ENCODE measurements at regions not wholly inside any gene's neighbourhood (a gene's known extent, or its start where the extent isn't known, plus 50 kb on each side); places are given as distances from the start of the nearest gene placed in this dataset.
A peak's percentile ranks its signal among the peaks of the same experiment; 100 is the strongest.

DNA sequence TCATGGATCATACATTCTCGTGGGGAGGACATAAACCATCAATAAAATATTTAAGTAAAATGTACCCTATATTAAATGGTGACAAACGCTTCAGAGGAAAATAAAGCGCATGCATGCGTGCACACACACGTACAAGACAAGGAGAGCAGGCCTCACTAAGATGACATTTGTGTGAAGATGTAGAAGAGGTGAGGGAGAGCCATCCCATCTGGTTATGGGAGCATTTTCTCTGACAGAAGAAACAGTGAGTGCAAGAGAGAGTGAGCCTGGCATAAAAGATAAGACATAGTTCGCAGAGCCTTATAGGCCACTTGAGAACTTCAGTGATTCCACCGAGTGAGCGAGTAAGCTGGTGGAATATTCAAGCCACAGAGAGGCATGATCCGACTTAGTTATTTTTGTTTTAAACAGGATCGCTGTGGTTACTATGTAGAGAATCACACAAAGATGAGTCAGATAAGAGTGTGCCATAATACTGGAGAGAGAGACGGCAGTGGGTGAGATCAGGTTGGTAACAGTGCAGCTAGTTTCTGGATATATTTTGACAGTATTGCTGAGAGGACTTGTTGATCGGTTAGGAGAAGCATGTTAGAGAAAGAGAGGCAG lies 624.2 kb downstream of the PLPP3 start:
- no peak for DNase-seq (ENCODE audit: low read depth, low spot score)
- in situ Hi-C loops (cut with HindIII; ENCODE audit: low pct_unique_long_range_greater_than_20kb, low sequenced_read_pairs), result no loop called here

GRCh38 chr1:55951291-55951690 lies 628.1 kb downstream of the PLPP3 start:
- DNase-seq (ENCODE audit: low read depth, low spot score), result peak; percentile 14
- in situ Hi-C loops (cut with HindIII; ENCODE audit: low pct_unique_long_range_greater_than_20kb, low sequenced_read_pairs), result no loop called here

GRCh38 chr1:55947446-55947845 lies 631.9 kb downstream of the PLPP3 start:
- in situ Hi-C loops (cut with HindIII; ENCODE audit: low pct_unique_long_range_greater_than_20kb, low sequenced_read_pairs), result no loop called here
- DNase-seq (ENCODE audit: low read depth, low spot score), result no peak

- in situ Hi-C loops (cut with HindIII; ENCODE audit: low pct_unique_long_range_greater_than_20kb, low sequenced_read_pairs), result no loop called here
- DNase-seq (ENCODE audit: low read depth, low spot score), result no peak
Measured at GRCh38 chr1:55943721-55944435, 635.5 kb downstream of the PLPP3 start.

GRCh38 chr1:55943012-55943411 lies 636.4 kb downstream of the PLPP3 start:
- DNase-seq (ENCODE audit: low read depth, low spot score), result no peak
- in situ Hi-C loops (cut with HindIII; ENCODE audit: low pct_unique_long_range_greater_than_20kb, low sequenced_read_pairs), result no loop called here

- in situ Hi-C loops (cut with HindIII; ENCODE audit: low pct_unique_long_range_greater_than_20kb, low sequenced_read_pairs), result no loop called here
- DNase-seq (ENCODE audit: low read depth, low spot score), result no peak
Measured at GRCh38 chr1:55939866-55940265, 639.5 kb downstream of the PLPP3 start.

DNA sequence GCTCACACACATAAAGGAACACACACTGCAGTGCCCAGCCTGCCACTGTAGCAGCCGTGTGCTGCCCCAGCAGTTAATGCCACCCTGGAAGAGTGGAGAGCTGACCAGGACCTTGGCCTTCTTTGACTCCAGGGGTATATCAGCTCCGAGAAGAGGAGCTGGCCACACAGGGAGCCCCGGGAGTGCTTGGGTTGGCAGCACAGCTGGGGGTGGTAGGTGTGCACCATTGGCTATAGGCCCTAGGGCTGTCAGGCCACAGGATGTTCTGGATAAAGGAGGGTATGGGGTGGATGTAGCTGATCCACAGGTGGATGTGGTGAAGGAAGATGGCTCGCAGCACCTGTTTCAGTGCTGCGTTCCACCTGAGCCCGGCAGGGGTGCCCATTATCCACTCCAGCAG lies 640.5 kb downstream of the PLPP3 start:
- in situ Hi-C loops (cut with HindIII; ENCODE audit: low pct_unique_long_range_greater_than_20kb, low sequenced_read_pairs), result no loop called here
- DNase-seq (ENCODE audit: low read depth, low spot score), result no peak

- no peak for DNase-seq (ENCODE audit: low read depth, low spot score)
- in situ Hi-C loops (cut with HindIII; ENCODE audit: low pct_unique_long_range_greater_than_20kb, low sequenced_read_pairs), result no loop called here
Measured at GRCh38 chr1:55938376-55938850, 641.0 kb downstream of the PLPP3 start.

DNA sequence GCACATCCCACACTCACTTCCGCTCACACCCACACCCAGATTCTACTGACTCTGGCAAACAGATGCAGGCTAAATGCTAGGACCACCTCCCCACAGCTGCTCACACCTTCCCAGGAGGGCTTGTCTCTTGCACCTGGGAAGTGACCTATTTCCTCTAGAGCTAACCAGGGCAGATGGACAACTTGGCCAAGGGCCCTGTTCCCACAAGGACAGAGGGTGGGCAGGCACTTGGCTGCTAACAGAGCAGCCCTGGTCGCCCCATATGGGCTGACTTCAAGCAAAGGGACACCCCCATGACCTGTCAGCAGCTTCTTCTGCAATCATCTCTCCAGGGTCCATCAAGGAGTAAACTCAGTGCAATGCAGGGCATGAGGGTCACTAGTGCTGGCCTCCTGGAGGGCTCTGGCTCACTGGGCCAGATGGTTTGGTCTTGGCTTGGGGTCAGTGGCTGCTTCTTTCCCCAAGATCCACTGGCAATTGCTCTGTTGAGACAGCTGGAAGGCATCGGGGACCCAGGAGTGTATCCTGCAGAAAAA lies 641.5 kb downstream of the PLPP3 start:
- no peak for DNase-seq (ENCODE audit: low read depth, low spot score)
- in situ Hi-C loops (cut with HindIII; ENCODE audit: low pct_unique_long_range_greater_than_20kb, low sequenced_read_pairs), result no loop called here

GRCh38 chr1:55935236-55935635 lies 644.1 kb downstream of the PLPP3 start:
- in situ Hi-C loops (cut with HindIII; ENCODE audit: low pct_unique_long_range_greater_than_20kb, low sequenced_read_pairs), result no loop called here
- no peak for DNase-seq (ENCODE audit: low read depth, low spot score)

GRCh38 chr1:55932402-55932801 lies 647.0 kb downstream of the PLPP3 start:
- in situ Hi-C loops (cut with HindIII; ENCODE audit: low pct_unique_long_range_greater_than_20kb, low sequenced_read_pairs), result no loop called here
- no peak for DNase-seq (ENCODE audit: low read depth, low spot score)

DNA sequence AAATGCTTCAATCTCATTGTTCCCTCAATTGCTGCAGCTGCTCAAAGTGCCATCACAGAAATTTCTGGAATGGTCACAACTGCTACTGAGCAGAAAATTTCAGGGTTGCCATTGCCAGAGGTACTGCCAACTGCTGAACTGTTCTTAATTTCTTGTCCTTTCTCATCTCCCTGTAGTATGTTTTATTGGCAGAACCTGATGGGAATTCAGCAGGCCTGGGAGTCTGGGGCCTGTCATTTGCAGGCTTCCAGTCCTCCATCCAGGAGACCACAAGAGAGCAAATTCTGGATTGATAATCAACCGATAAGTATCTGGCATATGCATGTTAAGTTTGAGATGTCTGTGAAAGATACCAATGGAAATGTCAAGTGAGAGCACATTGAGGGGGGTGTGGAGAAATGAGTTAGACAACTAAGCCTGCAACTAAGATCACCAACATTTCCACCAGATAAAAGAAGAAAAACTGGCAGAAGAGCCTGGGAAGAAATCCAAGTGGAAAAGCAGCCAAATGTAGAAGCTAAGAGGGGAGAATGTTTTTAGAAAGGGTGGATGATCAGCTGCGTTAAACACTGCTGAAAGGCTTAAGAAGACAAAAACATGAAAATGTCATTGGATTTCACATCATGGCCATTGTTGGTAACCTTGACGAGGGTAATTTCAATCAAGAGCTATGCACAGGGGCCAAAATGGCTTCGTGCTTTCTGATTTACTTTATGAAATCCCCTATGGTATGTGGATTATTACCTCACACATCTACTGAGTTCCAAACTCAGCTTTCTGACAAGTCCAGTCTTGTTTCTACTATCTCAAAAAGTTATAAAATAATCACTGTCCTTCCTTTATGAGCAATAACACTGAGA lies 648.1 kb downstream of the PLPP3 start:
- no peak for DNase-seq (ENCODE audit: low read depth, low spot score)

DNA sequence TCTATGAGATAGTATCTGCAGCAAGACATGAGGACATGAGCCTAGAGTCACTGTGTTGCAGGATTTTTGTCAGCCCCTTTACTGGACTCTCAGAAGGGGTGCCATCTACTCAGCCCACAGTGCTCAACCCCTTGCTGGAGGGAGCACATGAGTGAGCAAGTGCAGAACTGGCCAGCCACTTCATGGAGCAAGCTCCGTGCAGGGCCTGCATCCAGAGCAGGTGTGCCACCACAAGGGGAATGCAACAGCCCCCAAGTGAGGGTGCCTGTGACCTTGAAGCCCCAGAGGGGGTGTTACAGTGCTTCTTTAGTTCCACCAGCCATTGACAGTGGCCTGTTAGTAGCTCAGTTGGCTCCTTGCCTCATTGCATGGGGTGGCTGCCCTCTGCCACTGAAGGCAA lies 649.7 kb downstream of the PLPP3 start:
- no peak for DNase-seq (ENCODE audit: low read depth, low spot score)
- in situ Hi-C loops (cut with HindIII; ENCODE audit: low pct_unique_long_range_greater_than_20kb, low sequenced_read_pairs), result no loop called here

More for the DNA sequence above, 648.1 kb downstream of the PLPP3 start:
- in situ Hi-C loops (cut with HindIII; ENCODE audit: low pct_unique_long_range_greater_than_20kb, low sequenced_read_pairs), result no loop called here

DNA sequence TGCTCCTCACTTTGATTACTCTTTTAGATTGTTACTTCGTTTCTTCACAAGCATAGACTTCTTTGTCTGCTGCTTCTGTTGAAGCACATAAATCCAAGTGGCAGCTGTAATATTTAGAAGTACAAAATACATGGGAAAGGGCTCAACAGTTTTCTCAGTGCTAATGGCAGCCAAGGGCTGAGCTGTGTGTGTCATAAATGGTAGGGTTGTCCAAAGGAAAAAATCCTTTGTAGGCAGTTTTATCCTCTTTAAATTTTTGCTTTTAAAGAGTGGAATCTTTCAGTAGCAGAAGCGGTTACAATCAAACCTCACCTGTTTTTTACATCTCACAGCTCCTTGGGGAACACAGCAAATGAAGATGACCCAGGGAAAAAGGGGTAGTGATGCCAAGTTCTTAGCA lies 650.8 kb downstream of the PLPP3 start:
- no peak for DNase-seq (ENCODE audit: low read depth, low spot score)
- in situ Hi-C loops (cut with HindIII; ENCODE audit: low pct_unique_long_range_greater_than_20kb, low sequenced_read_pairs), result no loop called here

DNA sequence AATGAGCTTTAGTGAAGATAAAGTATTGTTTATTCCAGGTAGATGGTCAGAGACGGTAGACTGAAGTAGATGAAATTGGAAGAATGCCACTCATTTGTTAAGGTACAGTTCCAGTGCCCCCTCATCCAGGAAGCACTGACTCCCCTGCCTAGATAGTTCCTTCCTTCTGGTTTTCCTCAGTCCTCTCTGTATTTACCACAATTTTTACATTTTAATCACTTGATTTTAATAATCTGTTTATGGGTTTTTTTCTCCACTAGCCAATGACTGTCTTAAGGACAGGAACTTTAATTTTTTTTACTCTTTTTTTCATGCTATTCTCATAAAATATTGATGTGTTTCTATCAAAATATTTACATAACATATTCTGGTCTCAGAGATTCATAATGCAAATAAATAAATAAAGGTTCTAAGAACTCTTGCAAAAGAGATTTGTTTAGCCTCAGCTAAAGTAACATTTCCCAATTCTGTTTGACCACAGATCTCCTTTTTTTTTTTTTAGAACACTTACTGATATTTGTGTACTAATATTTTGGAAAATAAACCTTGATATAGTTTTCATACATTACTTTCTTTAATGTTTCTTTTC lies 651.6 kb downstream of the PLPP3 start:
- DNase-seq (ENCODE audit: low read depth, low spot score), result no peak
- in situ Hi-C loops (cut with HindIII; ENCODE audit: low pct_unique_long_range_greater_than_20kb, low sequenced_read_pairs), result no loop called here

DNA sequence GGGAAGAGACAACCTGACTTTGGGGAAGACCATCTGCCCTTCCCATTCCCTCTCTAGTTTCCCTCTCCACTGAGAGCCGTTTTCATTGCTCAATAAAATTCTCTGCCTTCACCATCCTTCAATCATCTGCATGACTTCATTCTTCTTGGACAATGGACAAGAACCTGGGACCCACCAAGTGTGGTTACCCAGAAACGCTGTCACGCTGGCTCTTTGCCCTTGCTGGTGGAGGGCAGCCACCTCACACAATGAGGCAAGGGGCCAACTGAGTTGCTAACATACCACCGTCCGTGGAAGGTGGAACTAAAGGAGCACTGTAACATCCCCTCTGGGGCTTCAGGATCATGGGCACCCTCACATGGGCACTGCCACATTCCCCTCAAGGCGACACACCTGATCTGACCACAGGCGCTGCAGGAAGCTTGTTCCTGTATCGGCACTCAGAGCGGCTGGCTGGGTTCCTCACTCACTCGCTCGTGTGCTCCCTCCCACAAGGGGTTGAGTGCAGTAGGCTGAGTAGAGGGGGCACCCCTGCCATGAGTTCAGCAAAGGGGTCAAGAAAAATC lies 652.4 kb downstream of the PLPP3 start:
- in situ Hi-C loops (cut with HindIII; ENCODE audit: low pct_unique_long_range_greater_than_20kb, low sequenced_read_pairs), result no loop called here
- DNase-seq (ENCODE audit: low read depth, low spot score), result no peak

DNA sequence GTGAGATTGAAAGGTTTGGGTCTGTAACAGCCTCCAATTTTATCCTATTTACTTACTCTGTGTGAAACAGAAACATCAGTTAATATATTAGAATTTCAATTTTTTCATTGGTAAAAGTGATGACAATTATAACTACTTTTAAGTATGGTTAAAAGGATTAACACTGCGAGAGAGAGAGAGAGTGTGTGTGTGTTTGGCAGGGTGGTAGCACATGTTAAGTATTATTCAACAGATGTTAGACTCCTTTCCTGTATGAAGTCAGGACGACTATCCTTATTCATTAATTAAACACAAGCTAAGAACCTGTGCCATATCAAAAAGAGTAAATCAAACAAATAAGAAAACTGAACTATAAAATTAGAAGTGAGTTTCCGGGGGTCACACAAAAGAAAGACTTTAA lies 662.5 kb downstream of the PLPP3 start:
- in situ Hi-C loops (cut with HindIII; ENCODE audit: low pct_unique_long_range_greater_than_20kb, low sequenced_read_pairs), result no loop called here
- no peak for DNase-seq (ENCODE audit: low read depth, low spot score)

DNA sequence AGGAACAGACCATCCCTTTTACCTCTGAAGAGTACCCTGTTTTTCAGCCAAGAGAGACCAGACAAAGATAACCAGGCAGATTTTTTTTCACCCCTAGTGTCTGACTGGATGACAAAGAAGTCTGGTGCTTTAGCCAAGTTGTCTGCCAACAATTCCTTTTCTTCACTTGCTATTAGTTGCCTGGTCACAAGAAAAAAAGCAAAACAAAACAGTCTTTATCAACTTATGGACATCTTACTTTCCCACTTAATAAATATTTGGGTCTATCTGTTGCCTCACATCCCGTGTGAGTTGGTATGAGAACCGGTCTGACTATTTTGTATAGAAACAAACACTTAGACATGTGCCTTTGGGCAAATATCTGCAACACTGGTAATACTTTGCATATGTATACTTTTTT lies 662.9 kb downstream of the PLPP3 start:
- no peak for DNase-seq (ENCODE audit: low read depth, low spot score)
- in situ Hi-C loops (cut with HindIII; ENCODE audit: low pct_unique_long_range_greater_than_20kb, low sequenced_read_pairs), result no loop called here

Data from SK-MEL-5 (cell line).